ENCODE measurements at regions not wholly inside any gene's neighbourhood (a gene's known extent, or its start where the extent isn't known, plus 50 kb on each side); places are given as distances from the start of the nearest gene placed in this dataset.

DNA sequence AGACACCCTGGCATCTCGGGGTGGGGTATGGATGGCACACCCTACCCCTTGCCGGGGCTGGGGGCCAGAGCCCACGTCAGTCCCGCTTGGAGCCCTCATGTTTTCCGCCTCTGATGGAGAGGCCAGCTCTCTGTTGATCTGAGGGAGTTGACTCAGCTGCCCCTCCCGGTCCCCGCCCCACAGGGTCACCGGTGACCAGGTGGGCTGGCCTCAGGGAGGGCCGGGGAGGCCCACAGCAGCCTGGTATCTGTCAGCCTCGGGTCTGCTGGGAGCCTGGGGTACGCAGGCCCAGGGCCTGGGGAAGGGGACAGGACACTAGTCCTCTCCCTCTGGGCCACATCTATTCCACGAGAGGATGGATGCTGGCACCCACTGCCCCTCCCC, 109.5 kb upstream of the CIBAR2 start:
- peaks cover 6 to 20% (median 16%) of the 10 kb centered on the region in 12 donors for H3K4me1 ChIP-seq
- H3K4me3 ChIP-seq = no peak overlapping the region
- H3K9me3 ChIP-seq = peaks cover 0 to 4% (median 0%) of the 10 kb centered on the region in 12 donors
- H3K36me3 ChIP-seq = no peaks in the 10 kb centered on the region
- ATAC-seq (peak in 1 of 4 donors; percentile 6), DNase-seq (no peak)
- TF ChIP-seq CTCF (IDR thresholded peaks at IDR 0.05) = no peak
- TF ChIP-seq POLR2A (IDR thresholded peaks at IDR 0.05) = no peak
- intact Hi-C loops (cut with DNase I) = loop anchor here in 3 of 10 donors (5.0 to 10.0 kb wide), 4 partner anchors 49 to 104 kb away; no protein-coding TSS in a partner anchor
- 87 to 93% (median 90%) methylated on average over 3 to 12 of the region's 12 CpGs for WGBS, 4 donors
- H3K27ac ChIP-seq = no peak overlapping the region
- H3K27me3 ChIP-seq = no peaks in the 10 kb centered on the region

GRCh38 chr16:85222155-85222863, 110.0 kb upstream of the CIBAR2 start:
- Histone ChIP-seq H3K9me3 (peaks cover 0 to 4% (median 0%) of the 10 kb centered on the region in 12 donors), H3K36me3 (no peaks in the 10 kb centered on the region), H3K4me3 (no peak overlapping the region), H3K27ac (no peak overlapping the region), H3K4me1 (peaks cover 6 to 20% (median 16%) of the 10 kb centered on the region in 12 donors), H3K27me3 (no peaks in the 10 kb centered on the region)
- DNase-seq (no peak), ATAC-seq (no peak)
- intact Hi-C loops (cut with DNase I) = loop anchor here in 3 of 10 donors (5.0 to 10.0 kb wide), 4 partner anchors 50 to 105 kb away; no protein-coding TSS in a partner anchor
- no peak for TF ChIP-seq POLR2A (IDR thresholded peaks at IDR 0.05)
- TF ChIP-seq CTCF (IDR thresholded peaks at IDR 0.05) = no peak
- 91 to 94% (median 93%) methylated on average over 19 to 23 of the region's 23 CpGs for WGBS, 4 donors

DNA sequence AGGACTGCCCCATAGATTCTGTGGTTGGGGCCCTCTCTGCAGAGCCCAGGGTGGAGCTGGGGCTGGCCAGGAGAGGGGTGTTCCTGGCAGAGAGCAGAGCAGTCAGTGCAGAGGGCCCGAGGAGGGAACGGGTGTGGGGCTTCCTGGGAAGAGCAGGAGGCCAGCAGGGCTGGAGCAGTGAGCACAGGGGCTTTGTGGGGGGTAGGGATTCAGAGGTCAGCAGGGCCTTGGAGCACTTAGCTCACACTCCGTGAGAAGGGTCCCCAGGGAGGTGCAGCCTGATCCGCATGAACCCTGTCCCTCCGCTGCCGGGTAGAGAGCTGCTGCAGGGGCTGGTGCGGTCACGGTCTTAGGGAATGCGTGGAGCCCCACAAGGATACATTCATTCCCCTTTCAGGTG, 113.0 kb upstream of the CIBAR2 start:
- Histone ChIP-seq H3K4me3 (no peak overlapping the region), H3K4me1 (peaks cover 0 to 9% (median 6%) of the 10 kb centered on the region in 12 donors), H3K27me3 (no peaks in the 10 kb centered on the region), H3K9me3 (peaks cover 0 to 4% (median 0%) of the 10 kb centered on the region in 12 donors), H3K27ac (no peak overlapping the region), H3K36me3 (no peaks in the 10 kb centered on the region)
- intact Hi-C loops (cut with DNase I) = loop anchor here in 2 of 10 donors (5.0 to 10.0 kb wide), 2 partner anchors 48 to 100 kb away; no protein-coding TSS in a partner anchor
- DNase-seq (no peak), ATAC-seq (no peak)
- 80 to 94% (median 87%) methylated on average over 9 of the region's 9 CpGs for WGBS, 4 donors
- TF ChIP-seq POLR2A (IDR thresholded peaks at IDR 0.05) (no peak), CTCF (IDR thresholded peaks at IDR 0.05) (no peak)

DNA sequence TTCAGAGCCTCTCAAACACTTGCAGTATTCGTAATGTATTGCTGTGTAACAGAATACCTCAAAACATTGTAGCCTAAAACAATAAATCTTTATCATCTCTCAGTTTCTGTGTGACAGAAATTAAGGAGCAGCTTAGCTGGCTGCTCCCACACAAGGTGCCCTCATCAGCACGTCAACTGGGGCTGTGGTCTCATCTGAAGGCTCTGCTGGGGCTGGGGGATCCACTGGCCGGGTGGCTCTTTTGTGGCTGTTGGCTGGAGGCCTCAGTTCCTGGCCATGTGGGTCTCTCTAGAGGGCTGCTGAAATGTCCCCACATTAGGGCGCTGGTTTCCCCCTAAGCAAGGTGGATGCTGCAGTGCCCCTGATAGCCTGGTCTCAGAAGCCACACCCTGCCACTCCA, 113.4 kb upstream of the CIBAR2 start:
- Histone ChIP-seq H3K36me3 (no peaks in the 10 kb centered on the region), H3K9me3 (peaks cover 0 to 4% (median 0%) of the 10 kb centered on the region in 12 donors), H3K4me1 (peaks cover 0 to 5% (median 1%) of the 10 kb centered on the region in 12 donors), H3K4me3 (no peak overlapping the region), H3K27me3 (no peaks in the 10 kb centered on the region), H3K27ac (no peak overlapping the region)
- DNase-seq (no peak), ATAC-seq (no peak)
- intact Hi-C loops (cut with DNase I) = loop anchor here in 2 of 10 donors (5.0 to 10.0 kb wide), 2 partner anchors 48 to 101 kb away; no protein-coding TSS in a partner anchor
- 96 to 100% (median 99%) methylated on average over 2 to 4 of the region's 4 CpGs for WGBS, 4 donors
- TF ChIP-seq POLR2A (IDR thresholded peaks at IDR 0.05) (no peak), CTCF (IDR thresholded peaks at IDR 0.05) (no peak)

Measured in heart left ventricle (tissue), 16 donors.